Transverse colon (tissue), 4 donors: ENCODE measurements at regions not wholly inside any gene's neighbourhood (a gene's known extent, or its start where the extent isn't known, plus 50 kb on each side); places are given as distances from the start of the nearest gene placed in this dataset.

Experiments
- DNase-seq: peaks from one replicate; pipeline ENCODE4 v3.0.0-alpha.2; 2019
- H3K27ac ChIP-seq, 4 donors: fragments of 200-600 bp; sonication (generic); 2 replicates each; pipeline ENCODE4 v1.5.1; 2016 to 2018; ENCODE audit warnings: inconsistent platforms in 4 of 4
- H3K27me3 ChIP-seq: fragments of 200-600 bp; sonication (generic); 2 replicates; pipeline ENCODE4 v1.5.1; 2017; ENCODE audit warnings: inconsistent platforms
- H3K36me3 ChIP-seq, 4 donors: fragments of 200-600 bp; sonication (generic); 2 replicates each; pipeline ENCODE4 v1.5.1; 2017 to 2019; ENCODE audit warnings: inconsistent platforms in 4 of 4
- H3K4me1 ChIP-seq, 4 donors: fragments of 200-600 bp; sonication (generic); 2 replicates each; pipeline ENCODE4 v1.5.1; 2017 to 2020; ENCODE audit warnings: inconsistent platforms in 4 of 4
- H3K4me3 ChIP-seq, 4 donors: fragments of 200-600 bp; sonication (generic); 1 replicate in 1 of 4; 2 replicates in 3 of 4; pipeline versions ENCODE4 v1.5.1 to v1.6.1; 2017 to 2019; ENCODE audit warnings: inconsistent platforms in 4 of 4
- H3K9me3 ChIP-seq, 2 donors: fragments of 200-600 bp; sonication (generic); 2 replicates each; pipeline ENCODE4 v1.5.1; 2017 to 2019; ENCODE audit warnings: inconsistent platforms in 2 of 2
- EP300 ChIP-seq: sonication (generic); formaldehyde crosslinking; IDR thresholded peaks from one replicate; pipeline ENCODE4 v1.6.1; 2017; ENCODE audit warnings: antibody characterized with exemption, low read depth
- POLR2A ChIP-seq: fragments of 450-650 bp; IDR thresholded peaks from one replicate; pipeline ENCODE4 v1.6.1; 2016; ENCODE audit warnings: antibody characterized with exemption, mild to moderate bottlenecking, moderate library complexity
- POLR2AphosphoS5 ChIP-seq, 3 donors: sonication (generic); formaldehyde crosslinking; IDR thresholded peaks; one replicate each; pipeline ENCODE4 v1.6.1; 2016; ENCODE audit warnings: antibody characterized with exemption in 3 of 3
- WGBS, 2 donors: methylation state at CpG; one replicate each; pipeline ENCODE4 v1.1.5; 2018; ENCODE audit warnings: low coverage in 1 of 2; 5-methylcytosine and 5-hydroxymethylcytosine counted together
- in situ Hi-C, 4 donors: fragments of 200-750 bp; cut with MboI; loops; one replicate each; pipeline versions ENCODE4 v1.15.0 to v1.15.1; 2017; ENCODE audit warnings: low sequenced_read_pairs in 3 of 4, low pct_ligation_motif_present in 1 of 4, low pct_unique_long_range_greater_than_20kb in 1 of 4
- intact Hi-C: fragments of 100-400 bp; cut with DNase I; formaldehyde crosslinking; loops from one replicate; pipeline ENCODE4 v1.15.1; 2023; ENCODE audit warnings: low total_unique reads
- TF ChIP-seq, protein P1 (sequence below), 5 experiments: fragments of 200-600 bp in 3 of 5; fragments of 450-650 bp in 2 of 5; sonication (generic) in 3 of 5; IDR thresholded peaks; 1 replicate in 2 of 5; 2 replicates in 3 of 5; pipeline ENCODE4 v1.5.1; 2016 to 2017; ENCODE audit warnings: antibody characterized with exemption in 5 of 5, inconsistent platforms in 3 of 5, mild to moderate bottlenecking in 2 of 5, moderate library complexity in 1 of 5

GRCh38 chr2:146444987-146445386 lies 1399.8 kb upstream of the ACVR2A start:
- TF ChIP-seq, protein P1, sequence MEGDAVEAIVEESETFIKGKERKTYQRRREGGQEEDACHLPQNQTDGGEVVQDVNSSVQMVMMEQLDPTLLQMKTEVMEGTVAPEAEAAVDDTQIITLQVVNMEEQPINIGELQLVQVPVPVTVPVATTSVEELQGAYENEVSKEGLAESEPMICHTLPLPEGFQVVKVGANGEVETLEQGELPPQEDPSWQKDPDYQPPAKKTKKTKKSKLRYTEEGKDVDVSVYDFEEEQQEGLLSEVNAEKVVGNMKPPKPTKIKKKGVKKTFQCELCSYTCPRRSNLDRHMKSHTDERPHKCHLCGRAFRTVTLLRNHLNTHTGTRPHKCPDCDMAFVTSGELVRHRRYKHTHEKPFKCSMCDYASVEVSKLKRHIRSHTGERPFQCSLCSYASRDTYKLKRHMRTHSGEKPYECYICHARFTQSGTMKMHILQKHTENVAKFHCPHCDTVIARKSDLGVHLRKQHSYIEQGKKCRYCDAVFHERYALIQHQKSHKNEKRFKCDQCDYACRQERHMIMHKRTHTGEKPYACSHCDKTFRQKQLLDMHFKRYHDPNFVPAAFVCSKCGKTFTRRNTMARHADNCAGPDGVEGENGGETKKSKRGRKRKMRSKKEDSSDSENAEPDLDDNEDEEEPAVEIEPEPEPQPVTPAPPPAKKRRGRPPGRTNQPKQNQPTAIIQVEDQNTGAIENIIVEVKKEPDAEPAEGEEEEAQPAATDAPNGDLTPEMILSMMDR (IDR thresholded peaks at IDR 0.05) = no peak
- TF ChIP-seq POLR2AphosphoS5 (IDR thresholded peaks at IDR 0.05) = no peak
- TF ChIP-seq POLR2A = no peak
- no peak for TF ChIP-seq EP300
- no peaks in the 10 kb centered on the region for H3K27me3 ChIP-seq

GRCh38 chr2:146444085-146444484 lies 1400.7 kb upstream of the ACVR2A start:
- DNase-seq = no peak
- no peaks in the 10 kb centered on the region for H3K27me3 ChIP-seq
- H3K4me3 ChIP-seq = no peak overlapping the region
- intact Hi-C loops = no loop called here
- H3K27ac ChIP-seq = no peak overlapping the region
- no peaks in the 10 kb centered on the region for H3K4me1 ChIP-seq
- no peaks in the 10 kb centered on the region for H3K9me3 ChIP-seq
- TF ChIP-seq POLR2AphosphoS5 (IDR thresholded peaks at IDR 0.05) = no peak
- in situ Hi-C loops = no loop called here
- no peaks in the 10 kb centered on the region for H3K36me3 ChIP-seq

More at GRCh38 chr2:146444987-146445386, 1399.8 kb upstream of the ACVR2A start:
- Histone ChIP-seq H3K9me3 (no peaks in the 10 kb centered on the region), H3K4me3 (no peak overlapping the region), H3K27ac (no peak overlapping the region), H3K36me3 (no peaks in the 10 kb centered on the region), H3K4me1 (no peaks in the 10 kb centered on the region)
- in situ Hi-C loops = no loop called here
- no peak for DNase-seq
- intact Hi-C loops = no loop called here

DNA sequence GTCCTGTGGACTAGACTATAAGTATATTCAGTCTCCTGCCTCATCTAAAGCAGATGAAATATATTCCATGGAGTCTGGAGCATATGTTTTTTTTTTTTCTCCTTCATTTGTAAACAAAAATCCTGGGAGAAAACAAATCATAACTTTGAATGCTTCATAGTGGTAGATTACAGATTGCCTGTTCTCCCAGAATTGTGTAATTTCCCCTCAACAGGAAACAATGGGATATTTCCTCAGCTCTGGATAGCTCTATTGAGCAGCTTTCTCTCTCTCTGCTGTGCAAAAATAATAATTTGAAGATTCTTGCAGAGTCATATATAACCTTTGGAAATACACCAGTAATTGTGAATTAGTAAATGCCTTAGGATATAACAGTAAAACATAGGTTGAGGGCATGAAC lies 1406.6 kb upstream of the ACVR2A start:
- H3K9me3 ChIP-seq = no peaks in the 10 kb centered on the region
- H3K4me3 ChIP-seq = no peak overlapping the region
- no peaks in the 10 kb centered on the region for H3K36me3 ChIP-seq
- in situ Hi-C loops = no loop called here
- TF ChIP-seq, protein P1 (IDR thresholded peaks at IDR 0.05) = no peak
- TF ChIP-seq POLR2A (no peak), EP300 (no peak), POLR2AphosphoS5 (IDR thresholded peaks at IDR 0.05) (no peak)
- H3K4me1 ChIP-seq = no peaks in the 10 kb centered on the region
- H3K27ac ChIP-seq = no peak overlapping the region
- no peak for DNase-seq
- intact Hi-C loops = no loop called here
- H3K27me3 ChIP-seq = no peaks in the 10 kb centered on the region

GRCh38 chr2:146437712-146438111 lies 1407.1 kb upstream of the ACVR2A start:
- in situ Hi-C loops (no loop called here), intact Hi-C loops (no loop called here)
- Histone ChIP-seq H3K36me3 (no peaks in the 10 kb centered on the region), H3K9me3 (no peaks in the 10 kb centered on the region), H3K4me1 (no peaks in the 10 kb centered on the region), H3K4me3 (no peak overlapping the region), H3K27ac (no peak overlapping the region), H3K27me3 (no peaks in the 10 kb centered on the region)
- no peak for DNase-seq
- 43 to 46% methylated on average over 2 of the region's 2 CpGs for WGBS, 2 donors
- TF ChIP-seq EP300 = no peak
- TF ChIP-seq POLR2A = no peak
- TF ChIP-seq, protein P1 (IDR thresholded peaks at IDR 0.05) = no peak
- TF ChIP-seq POLR2AphosphoS5 (IDR thresholded peaks at IDR 0.05) = no peak

DNA sequence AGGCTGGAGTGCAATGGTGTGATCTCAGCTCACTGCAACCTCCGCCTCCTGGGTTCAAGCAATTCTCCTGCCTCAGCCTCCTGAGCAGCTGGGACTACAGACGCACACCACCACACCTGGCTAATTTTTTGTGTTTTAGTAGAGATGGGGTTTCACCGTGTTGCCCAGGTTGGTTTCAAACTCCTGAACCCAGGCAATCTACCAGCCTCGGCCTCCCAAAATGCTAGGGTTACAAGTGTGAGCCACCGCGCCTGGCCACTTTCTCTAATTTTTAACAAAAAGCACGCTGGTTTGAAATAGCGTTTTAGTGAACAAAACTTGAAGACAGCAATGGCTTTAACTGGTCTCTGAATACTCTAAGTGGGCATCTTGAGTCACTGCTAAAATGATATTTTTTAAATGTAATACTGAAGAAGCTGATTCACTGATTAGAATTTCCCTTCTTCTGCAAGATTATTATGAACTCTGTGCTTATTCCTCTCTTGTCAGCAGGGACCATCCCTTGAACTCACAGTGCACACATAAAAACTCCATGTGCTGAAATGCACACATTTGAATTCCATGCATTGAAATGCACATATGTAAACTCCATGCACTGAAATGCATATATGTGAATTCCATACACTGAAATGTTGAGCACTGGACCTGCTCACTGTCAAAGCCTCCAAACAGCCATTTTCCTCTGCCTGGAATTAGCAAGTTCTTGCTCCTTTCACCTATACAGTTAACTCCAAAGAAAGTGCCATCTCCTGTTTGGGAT lies 1411.5 kb upstream of the ACVR2A start:
- no peaks in the 10 kb centered on the region for H3K9me3 ChIP-seq
- DNase-seq = no peak
- H3K36me3 ChIP-seq = no peaks in the 10 kb centered on the region
- no peak overlapping the region for H3K27ac ChIP-seq
- in situ Hi-C loops = no loop called here
- no peaks in the 10 kb centered on the region for H3K27me3 ChIP-seq
- WGBS, 2 donors = 70 to 91% methylated on average over 3 to 8 of the region's 8 CpGs
- no peak for TF ChIP-seq POLR2A
- TF ChIP-seq, protein P1 (IDR thresholded peaks at IDR 0.05) = no peak
- no peak for TF ChIP-seq POLR2AphosphoS5 (IDR thresholded peaks at IDR 0.05)
- no peak for TF ChIP-seq EP300
- H3K4me3 ChIP-seq = no peak overlapping the region
- intact Hi-C loops = no loop called here
- no peaks in the 10 kb centered on the region for H3K4me1 ChIP-seq
